ENCODE measurements at regions not wholly inside any gene's neighbourhood (a gene's known extent, or its start where the extent isn't known, plus 50 kb on each side); places are given as distances from the start of the nearest gene placed in this dataset.

- no peak for TF ChIP-seq CTCF (conservative IDR thresholded peaks at IDR 0.05; ENCODE audit: low read length)
- TF ChIP-seq EZH2phosphoT487 (IDR thresholded peaks at IDR 0.05; ENCODE audit: borderline replicate concordance) = no peak
Measured at GRCh38 chr20:6835609-6836008, 68.1 kb downstream of the BMP2 start.
